GM12891 (cell line): ENCODE measurements at regions not wholly inside any gene's neighbourhood (a gene's known extent, or its start where the extent isn't known, plus 50 kb on each side); places are given as distances from the start of the nearest gene placed in this dataset.

Source experiments
- POLR2A ChIP-seq: IDR thresholded peaks from 2 replicates; pipeline ENCODE4 v1.6.1; 2011; ENCODE audit warnings: low read depth, low read length, control low read depth
- POLR2AphosphoS5 ChIP-seq: IDR thresholded peaks from 2 replicates; pipeline ENCODE4 v1.6.1; 2011; ENCODE audit warnings: low read depth, low read length, control low read depth

DNA sequence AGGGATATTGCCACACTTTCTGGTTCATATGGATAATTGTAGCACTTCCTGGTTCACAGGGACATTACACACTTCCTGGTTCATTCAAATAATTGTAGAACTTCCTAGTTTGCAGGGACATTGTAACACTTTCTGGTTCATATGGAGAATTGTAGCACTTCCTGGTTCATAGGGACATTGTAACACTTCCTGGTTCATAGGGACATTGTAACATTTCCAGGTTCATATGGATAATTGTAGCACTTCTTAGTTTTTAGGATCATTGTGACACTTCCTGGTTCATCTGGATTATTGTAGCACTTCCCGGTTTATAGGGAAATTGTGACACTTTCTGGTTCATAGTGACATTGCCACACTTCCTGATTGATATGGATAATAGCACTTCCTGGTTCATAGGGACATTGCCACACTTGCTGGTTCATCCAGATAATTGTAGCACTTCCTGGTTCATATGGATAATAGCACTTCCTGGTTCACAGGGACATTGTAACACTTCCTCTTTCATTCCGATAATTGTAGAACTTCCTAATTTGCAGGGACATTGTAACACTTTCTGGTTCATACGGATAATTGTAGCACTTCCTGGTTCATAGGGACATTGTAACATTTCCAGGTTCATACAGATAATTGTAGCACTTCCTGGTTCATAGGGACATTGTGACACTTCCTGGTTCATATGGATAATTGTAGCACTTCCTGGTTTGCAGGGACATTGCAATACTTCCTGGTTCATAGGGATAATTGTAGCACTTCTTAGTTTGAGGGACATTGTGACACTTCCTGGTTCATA is 59.2 kb upstream of the CD99 start:
- no peak for TF ChIP-seq POLR2AphosphoS5
- no peak for TF ChIP-seq POLR2A
